ENCODE measurements at regions not wholly inside any gene's neighbourhood (a gene's known extent, or its start where the extent isn't known, plus 50 kb on each side); places are given as distances from the start of the nearest gene placed in this dataset.
"Not testable (repeated sequence)": the region's sequence is repeated elsewhere in the genome, so short reads cannot be mapped to it uniquely, and the experiment has no call there.

- DNase-seq (ENCODE audit: low read depth in 2 of 2): not testable (repeated sequence)
Observed at GRCh38 chr15:30688684-30689083, 62.8 kb downstream of the ARHGAP11B start.

DNA sequence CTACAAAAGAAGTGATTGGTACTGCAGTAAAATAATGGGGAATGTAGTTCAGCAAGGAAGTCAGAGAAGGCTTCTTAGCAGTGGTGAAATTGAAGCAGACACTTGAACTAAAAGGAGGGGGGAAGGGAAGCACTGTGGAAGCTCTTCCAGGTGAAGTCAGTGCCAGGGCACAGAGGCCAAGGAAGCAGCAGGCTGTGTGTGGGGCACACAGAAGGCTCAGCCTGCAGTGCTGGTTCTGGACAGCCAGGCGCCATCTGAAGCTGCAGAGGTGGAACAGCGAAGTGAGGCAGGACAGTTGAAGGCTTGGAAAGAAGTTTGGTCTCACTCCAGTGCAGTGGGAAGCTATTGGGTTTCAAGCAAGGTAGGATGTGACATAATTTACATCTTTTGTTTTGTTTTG is 64.2 kb downstream of the ARHGAP11B start:
- DNase-seq (ENCODE audit: low read depth in 2 of 2): not testable (repeated sequence)

- DNase-seq (ENCODE audit: low read depth in 2 of 2): not testable (repeated sequence)
Observed at GRCh38 chr15:30695811-30696210, 69.9 kb downstream of the ARHGAP11B start.

GRCh38 chr15:30696439-30697314 is 70.7 kb downstream of the ARHGAP11B start:
- not testable (repeated sequence) for DNase-seq (ENCODE audit: low read depth in 2 of 2)

DNA sequence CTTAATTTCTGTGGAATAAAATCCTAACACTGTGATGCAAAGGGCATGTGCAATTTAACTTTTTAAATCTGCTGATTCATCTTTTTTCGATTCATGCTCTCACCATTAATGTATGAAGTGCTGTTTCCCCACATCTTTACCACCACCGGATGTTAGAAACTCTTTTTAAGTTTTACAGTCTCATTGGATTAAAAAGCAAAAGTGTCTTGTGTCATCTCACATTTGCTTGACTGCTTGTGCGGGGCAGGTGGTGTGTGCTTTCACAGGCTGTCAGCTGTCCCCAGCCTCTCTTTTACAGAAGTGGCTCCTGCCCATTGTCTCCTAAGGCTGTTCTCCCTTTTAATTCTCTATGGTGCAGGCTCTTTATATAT is 71.4 kb downstream of the ARHGAP11B start:
- not testable (repeated sequence) for DNase-seq (ENCODE audit: low read depth in 2 of 2)

DNA sequence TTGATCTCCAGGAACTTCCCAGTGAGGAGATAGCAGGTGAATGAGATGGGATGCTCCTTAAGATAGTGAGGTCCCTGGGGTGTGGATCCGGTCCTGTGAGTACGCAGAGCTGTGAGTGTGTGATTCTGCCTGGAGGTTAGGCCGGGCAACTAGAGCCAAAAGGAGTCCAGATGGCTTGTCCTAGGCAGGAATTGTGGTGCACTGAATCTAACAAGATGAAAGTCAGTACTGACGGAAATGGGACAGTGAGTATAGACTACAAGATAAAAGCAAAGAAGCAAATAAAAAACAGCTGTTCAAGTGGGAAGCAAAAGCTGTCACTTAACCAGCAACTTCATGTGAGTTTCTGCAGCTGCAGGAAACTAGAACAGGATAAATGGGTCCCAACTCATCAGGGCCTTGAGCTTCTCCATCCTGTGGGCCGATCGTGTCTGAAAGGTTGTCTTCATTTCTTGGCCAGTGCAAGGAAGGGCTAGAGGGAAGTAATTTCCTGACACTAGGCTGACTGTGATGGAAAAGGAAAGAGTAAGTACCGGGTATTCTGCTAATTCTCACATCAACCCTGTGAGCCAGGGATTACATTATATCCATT is 74.2 kb downstream of the ARHGAP11B start:
- not testable (repeated sequence) for DNase-seq (ENCODE audit: low read depth in 2 of 2)

- DNase-seq (ENCODE audit: low read depth in 2 of 2): not testable (repeated sequence)
Observed at GRCh38 chr15:30707976-30708685, 82.2 kb downstream of the ARHGAP11B start.

GRCh38 chr15:30708809-30709208 is 82.9 kb downstream of the ARHGAP11B start:
- DNase-seq (ENCODE audit: low read depth in 2 of 2): not testable (repeated sequence)

- DNase-seq (ENCODE audit: low read depth in 2 of 2): not testable (repeated sequence)
Observed at GRCh38 chr15:30718038-30718643, 92.2 kb downstream of the ARHGAP11B start.

DNA sequence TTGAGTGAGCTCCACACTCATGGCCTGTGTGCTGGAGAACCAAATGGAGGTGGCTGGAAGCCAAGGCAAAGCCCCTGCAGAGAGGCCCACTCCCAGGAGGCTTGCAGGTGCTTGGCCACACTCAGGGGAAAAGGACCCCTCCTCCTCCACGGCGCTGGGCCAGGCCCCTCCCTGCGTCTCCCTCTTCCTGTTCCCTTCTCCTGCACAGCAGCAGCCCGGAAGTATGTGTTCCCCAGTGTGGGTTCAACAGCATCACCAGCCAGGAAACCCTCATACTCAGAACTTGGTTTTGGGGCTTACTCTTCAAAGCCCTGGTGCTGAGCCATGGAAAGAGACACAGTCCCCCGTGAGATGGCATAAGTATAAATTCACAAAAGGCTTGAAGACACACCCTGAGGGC is 93.4 kb downstream of the ARHGAP11B start:
- not testable (repeated sequence) for DNase-seq (ENCODE audit: low read depth in 2 of 2)

GRCh38 chr15:30720825-30721224 is 94.9 kb downstream of the ARHGAP11B start:
- DNase-seq (ENCODE audit: low read depth in 2 of 2): not testable (repeated sequence)

- DNase-seq (ENCODE audit: low read depth in 2 of 2): not testable (repeated sequence)
Observed at GRCh38 chr15:30721529-30721928, 95.6 kb downstream of the ARHGAP11B start.

DNA sequence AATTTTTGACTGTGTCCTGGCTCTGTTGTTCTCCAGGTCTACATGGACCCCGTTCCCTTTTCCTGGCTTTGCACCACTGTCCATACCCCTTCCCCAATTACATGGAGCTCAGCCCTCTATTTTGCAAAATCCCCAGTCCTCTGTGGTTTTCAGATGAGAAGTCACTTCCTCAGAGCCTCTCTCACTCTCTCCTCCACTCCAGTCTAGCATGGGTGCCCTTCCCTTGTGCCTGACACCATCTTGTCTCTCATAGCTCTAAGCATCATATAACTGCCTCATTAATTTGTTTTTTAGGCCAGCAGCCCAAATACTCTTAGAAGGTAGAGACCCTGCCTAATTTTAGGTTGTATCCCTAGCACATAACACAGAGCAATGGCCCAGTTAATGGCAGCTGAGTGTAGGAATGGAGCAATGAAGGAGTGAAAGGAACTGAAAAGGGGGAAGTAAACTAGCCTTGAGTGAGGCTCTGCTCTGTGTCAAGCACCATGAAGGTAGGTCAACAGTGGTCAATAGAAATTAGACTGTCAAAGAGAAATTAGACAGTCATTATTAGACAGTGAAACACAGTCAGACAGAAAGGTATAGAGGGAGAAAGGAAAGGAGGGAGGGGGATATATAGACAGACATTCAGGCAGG is 97.7 kb downstream of the ARHGAP11B start:
- DNase-seq (ENCODE audit: low read depth in 2 of 2): not testable (repeated sequence)

GRCh38 chr15:30729880-30730590 is 104.1 kb downstream of the ARHGAP11B start:
- not testable (repeated sequence) for DNase-seq (ENCODE audit: low read depth in 2 of 2)

DNA sequence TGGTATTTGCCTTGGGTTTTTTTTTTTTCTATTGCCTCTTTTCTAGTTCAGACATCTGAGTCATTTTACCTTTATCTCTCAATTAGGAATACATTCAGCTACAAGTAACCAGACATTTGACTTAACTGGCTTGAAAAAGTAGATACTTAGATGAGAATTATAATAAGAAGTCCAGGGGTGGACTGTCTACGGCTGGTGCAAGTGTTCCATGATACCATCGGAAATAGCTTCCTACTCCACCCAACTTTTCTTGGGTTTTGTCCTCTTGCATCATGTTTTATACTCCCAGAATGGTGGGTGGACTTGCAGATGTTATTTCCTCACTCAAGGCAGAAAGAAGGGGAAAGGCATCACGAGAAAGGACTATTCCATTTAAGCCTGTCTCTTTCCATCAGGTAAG is 104.7 kb downstream of the ARHGAP11B start:
- DNase-seq (ENCODE audit: low read depth in 2 of 2): not testable (repeated sequence)

GRCh38 chr15:30732100-30732499 is 106.2 kb downstream of the ARHGAP11B start:
- not testable (repeated sequence) for DNase-seq (ENCODE audit: low read depth in 2 of 2)

DNA sequence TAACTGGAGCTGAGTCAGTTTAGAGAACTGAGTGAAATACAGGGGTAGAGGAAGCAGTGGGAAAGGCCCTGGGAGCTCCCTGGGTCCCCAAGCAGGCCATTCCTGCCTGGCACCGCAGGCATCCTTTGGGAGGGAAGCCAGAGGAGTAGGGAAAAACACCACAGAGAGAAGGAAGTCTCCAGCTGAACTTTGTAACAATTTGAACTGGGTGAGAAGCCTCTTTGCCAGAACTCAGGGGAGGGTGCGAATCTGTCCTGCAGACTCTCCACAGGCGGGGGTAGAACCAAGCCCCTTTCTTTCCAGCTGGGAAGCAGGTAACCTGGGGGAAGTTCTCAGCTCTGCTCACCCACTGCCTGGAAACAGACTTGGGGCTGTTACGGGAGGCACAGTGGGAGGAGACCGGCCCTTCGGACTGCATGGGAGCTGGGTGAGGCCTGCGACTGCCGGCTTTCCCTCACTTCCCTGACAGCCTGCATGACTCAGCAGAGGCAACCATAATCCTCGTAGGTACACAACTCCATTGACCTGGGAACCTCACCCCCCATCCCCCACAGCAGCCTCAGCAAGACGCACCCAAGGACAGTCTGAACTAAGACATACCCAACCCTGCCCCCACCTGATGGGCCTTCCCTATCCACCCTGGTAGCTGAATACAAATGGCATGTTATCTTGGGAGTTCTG is 110.1 kb downstream of the ARHGAP11B start:
- DNase-seq (ENCODE audit: low read depth in 2 of 2): not testable (repeated sequence)

GRCh38 chr15:30742796-30743195 is 116.9 kb downstream of the ARHGAP11B start:
- DNase-seq (ENCODE audit: low read depth in 2 of 2): not testable (repeated sequence)

GRCh38 chr15:30749048-30749447 is 123.1 kb downstream of the ARHGAP11B start:
- not testable (repeated sequence) for DNase-seq (ENCODE audit: low read depth in 2 of 2)

GRCh38 chr15:30755036-30755687 is 129.2 kb downstream of the ARHGAP11B start:
- DNase-seq (ENCODE audit: low read depth in 2 of 2): peak; percentile 51 to 63
